Spleen (tissue), 7 donors: ENCODE measurements at regions not wholly inside any gene's neighbourhood (a gene's known extent, or its start where the extent isn't known, plus 50 kb on each side); places are given as distances from the start of the nearest gene placed in this dataset.

ENCODE experiments used
- CTCF ChIP-seq, 11 experiments: fragments of 200-600 bp in 7 of 11; fragments of 450-650 bp in 4 of 11; sonication (generic) in 4 of 11; IDR thresholded peaks in 8 of 11; conservative IDR thresholded peaks in 3 of 11; 1 replicate in 7 of 11; 2 replicates in 4 of 11; pipeline versions ENCODE4 v1.4.0 to v1.8.0; 2016 to 2021; ENCODE audit warnings: antibody characterized with exemption in 11 of 11, inconsistent platforms in 4 of 11, mild to moderate bottlenecking in 1 of 11
- POLR2AphosphoS5 ChIP-seq, 3 donors: sonication (generic); formaldehyde crosslinking; IDR thresholded peaks; one replicate each; pipeline ENCODE4 v1.5.1; 2017; ENCODE audit warnings: antibody characterized with exemption in 3 of 3
- donor health status: DM: no; HTN: no; CAD: no; lungs with moderate emphysema.
- donor health status: DM: no; HTN: no; CAD: no.
- donor health status: DM: no; HTN: no; CAD: no.

- TF ChIP-seq CTCF (IDR thresholded peaks at IDR 0.05 in 8 of 11, conservative IDR thresholded peaks at IDR 0.05 in 3 of 11) (no peak), POLR2AphosphoS5 (IDR thresholded peaks at IDR 0.05) (no peak)
Observed at GRCh38 chr2:20930928-20931327, 108.0 kb upstream of the LDAH start.
